ENCODE measurements at regions not wholly inside any gene's neighbourhood (a gene's known extent, or its start where the extent isn't known, plus 50 kb on each side); places are given as distances from the start of the nearest gene placed in this dataset.
A peak's percentile ranks its signal among the peaks of the same experiment; 100 is the strongest.

- TF ChIP-seq POLR2AphosphoS5 (IDR thresholded peaks at IDR 0.05) = no peak
- TF ChIP-seq EP300 (IDR thresholded peaks at IDR 0.05) = no peak
- no peak for TF ChIP-seq CTCF (IDR thresholded peaks at IDR 0.05)
- TF ChIP-seq POLR2A (IDR thresholded peaks at IDR 0.05) = no peak
- Histone ChIP-seq H3K36me3 (no peaks in the 10 kb centered on the region), H3K9me3 (peaks cover 19 to 39% (median 31%) of the 10 kb centered on the region in 4 donors), H3K4me1 (no peaks in the 10 kb centered on the region), H3K27ac (no peak overlapping the region), H3K27me3 (no peaks in the 10 kb centered on the region), H3K4me3 (no peak overlapping the region)
- intact Hi-C loops (cut with DNase I; ENCODE audit: low total_unique reads) = no loop called here
- 80 to 95% (median 90%) methylated on average over 9 of the region's 9 CpGs for WGBS, 5 donors
- no peak for DNase-seq
Measured at GRCh38 chr7:68266004-68266579, 1269.5 kb downstream of the TYW1 start.

GRCh38 chr7:68267486-68267885 is 1270.9 kb downstream of the TYW1 start:
- TF ChIP-seq CTCF (IDR thresholded peaks at IDR 0.05) (no peak), POLR2A (IDR thresholded peaks at IDR 0.05) (no peak), POLR2AphosphoS5 (IDR thresholded peaks at IDR 0.05) (no peak), EP300 (IDR thresholded peaks at IDR 0.05) (no peak)
- DNase-seq = no peak
- no peaks in the 10 kb centered on the region for H3K36me3 ChIP-seq
- H3K9me3 ChIP-seq = peaks cover 19 to 39% (median 31%) of the 10 kb centered on the region in 4 donors
- H3K4me1 ChIP-seq = no peaks in the 10 kb centered on the region
- WGBS, 5 donors = 38 to 52% (median 43%) methylated on average over 2 of the region's 2 CpGs
- H3K27ac ChIP-seq = no peak overlapping the region
- H3K27me3 ChIP-seq = no peaks in the 10 kb centered on the region
- intact Hi-C loops (cut with DNase I; ENCODE audit: low total_unique reads) = no loop called here
- no peak overlapping the region for H3K4me3 ChIP-seq

- Histone ChIP-seq H3K4me3 (no peak overlapping the region), H3K27me3 (no peaks in the 10 kb centered on the region), H3K9me3 (peaks cover 19 to 36% (median 30%) of the 10 kb centered on the region in 4 donors), H3K4me1 (no peaks in the 10 kb centered on the region), H3K27ac (no peak overlapping the region), H3K36me3 (no peaks in the 10 kb centered on the region)
- intact Hi-C loops (cut with DNase I; ENCODE audit: low total_unique reads) = no loop called here
- 0 to 27% (median 10%) methylated on average over 1 of the region's 1 CpG for WGBS, 5 donors
- peak in 1 of 2 donors; percentile 54 for DNase-seq
- TF ChIP-seq POLR2AphosphoS5 (IDR thresholded peaks at IDR 0.05) (peak in 1 of 3 donors; percentile 11), POLR2A (IDR thresholded peaks at IDR 0.05) (no peak), CTCF (IDR thresholded peaks at IDR 0.05) (no peak), EP300 (IDR thresholded peaks at IDR 0.05) (no peak)
Measured at GRCh38 chr7:68269405-68269804, 1272.8 kb downstream of the TYW1 start.

GRCh38 chr7:68272507-68272906 is 1275.9 kb downstream of the TYW1 start:
- H3K4me3 ChIP-seq = no peak overlapping the region
- H3K36me3 ChIP-seq = no peaks in the 10 kb centered on the region
- no peak for TF ChIP-seq POLR2A (IDR thresholded peaks at IDR 0.05)
- no peak for TF ChIP-seq CTCF (IDR thresholded peaks at IDR 0.05)
- TF ChIP-seq POLR2AphosphoS5 (IDR thresholded peaks at IDR 0.05) = no peak
- TF ChIP-seq EP300 (IDR thresholded peaks at IDR 0.05) = no peak
- no peaks in the 10 kb centered on the region for H3K4me1 ChIP-seq
- 77 to 100% (median 86%) methylated on average over 1 of the region's 1 CpG for WGBS, 5 donors
- no peak for DNase-seq
- H3K27ac ChIP-seq = no peak overlapping the region
- H3K9me3 ChIP-seq = peaks cover 0 to 6% (median 3%) of the 10 kb centered on the region in 4 donors
- intact Hi-C loops (cut with DNase I; ENCODE audit: low total_unique reads) = no loop called here
- no peaks in the 10 kb centered on the region for H3K27me3 ChIP-seq
